DMS 273 treated with DMSO at 0.1 percent for 48 hours (cell line): ENCODE measurements at regions not wholly inside any gene's neighbourhood (a gene's known extent, or its start where the extent isn't known, plus 50 kb on each side); places are given as distances from the start of the nearest gene placed in this dataset.
"Not testable (repeated sequence)": the region's sequence is repeated elsewhere in the genome, so short reads cannot be mapped to it uniquely, and the experiment has no call there.

Experiments used
- DNase-seq: peaks from one replicate; lab custom pipeline; 2025; lab: John Stamatoyannopoulos, UW

GRCh38 chr6:5838656-5839396, 167.9 kb downstream of the NRN1 start:
- DNase-seq: no peak

- no peak for DNase-seq
Measured at GRCh38 chr6:5837323-5837722, 169.4 kb downstream of the NRN1 start.

- not testable (repeated sequence) for DNase-seq
Measured at GRCh38 chr6:5836597-5836996, 170.1 kb downstream of the NRN1 start.

GRCh38 chr6:5833120-5833519, 173.6 kb downstream of the NRN1 start:
- DNase-seq: no peak

GRCh38 chr6:5832668-5833067, 174.1 kb downstream of the NRN1 start:
- no peak for DNase-seq

GRCh38 chr6:5831219-5831862, 175.4 kb downstream of the NRN1 start:
- DNase-seq: not testable (repeated sequence)

GRCh38 chr6:5828296-5828695, 178.4 kb downstream of the NRN1 start:
- DNase-seq: no peak

- DNase-seq: no peak
Measured at GRCh38 chr6:5827056-5827904, 179.4 kb downstream of the NRN1 start.

- DNase-seq: not testable (repeated sequence)
Measured at GRCh38 chr6:5824382-5824983, 182.2 kb downstream of the NRN1 start.
